Osteoblast (primary cell): ENCODE measurements at regions not wholly inside any gene's neighbourhood (a gene's known extent, or its start where the extent isn't known, plus 50 kb on each side); places are given as distances from the start of the nearest gene placed in this dataset.

Experiments used
- DNase-seq: peaks from one replicate; pipeline ENCODE4 v3.0.0; 2011; ENCODE audit warnings: low spot score, mixed read lengths; ENCODE audit not compliant: insufficient read length; ENCODE audit errors: missing footprints
- H2AFZ ChIP-seq: 2 replicates; pipeline ENCODE4 v1.6.0; 2011; ENCODE audit warnings: mild to moderate bottlenecking, low read length
- H3K27ac ChIP-seq: 2 replicates; pipeline ENCODE4 v1.5.1; 2011; ENCODE audit warnings: mild to moderate bottlenecking, low read depth, low read length, moderate library complexity
- H3K27me3 ChIP-seq: 2 replicates; pipeline ENCODE4 v1.6.0; 2012; ENCODE audit warnings: mild to moderate bottlenecking, control low read depth, inconsistent platforms, low read length, moderate library complexity; ENCODE audit not compliant: insufficient read depth
- H3K36me3 ChIP-seq: 2 replicates; pipeline ENCODE4 v1.5.1; 2011; ENCODE audit warnings: mild to moderate bottlenecking, low read length, control low read depth, moderate library complexity; ENCODE audit not compliant: insufficient read depth
- H3K4me1 ChIP-seq: 2 replicates; pipeline ENCODE4 v1.5.1; 2011; ENCODE audit warnings: mild to moderate bottlenecking, low read length, control low read depth, moderate library complexity; ENCODE audit not compliant: insufficient read depth
- H3K4me2 ChIP-seq: 2 replicates; pipeline ENCODE4 v1.6.0; 2011; ENCODE audit warnings: mild to moderate bottlenecking, low read length; ENCODE audit not compliant: insufficient read depth
- H3K4me3 ChIP-seq: fragments of 200-600 bp; sonication (generic); 3 replicates; pipeline ENCODE4 v1.5.1; 2012; ENCODE audit warnings: mild to moderate bottlenecking, low read length, inconsistent platforms; ENCODE audit not compliant: insufficient read depth
- H3K79me2 ChIP-seq: 2 replicates; pipeline ENCODE4 v1.6.0; 2012; ENCODE audit warnings: mild to moderate bottlenecking, low read length, control low read depth, inconsistent platforms; ENCODE audit not compliant: insufficient read depth
- H3K9me3 ChIP-seq: 2 replicates; pipeline ENCODE4 v1.5.1; 2011; ENCODE audit warnings: low read depth, low read length, control low read depth
- H4K20me1 ChIP-seq: 2 replicates; pipeline ENCODE4 v1.6.0; 2012; ENCODE audit warnings: mild to moderate bottlenecking, low read length, control low read depth; ENCODE audit not compliant: insufficient read depth
- CTCF ChIP-seq: IDR thresholded peaks from 2 replicates; pipeline ENCODE4 v1.5.1; 2011; ENCODE audit warnings: mild to moderate bottlenecking, low read depth, low read length, moderate library complexity; ENCODE audit errors: extremely low read depth

DNA sequence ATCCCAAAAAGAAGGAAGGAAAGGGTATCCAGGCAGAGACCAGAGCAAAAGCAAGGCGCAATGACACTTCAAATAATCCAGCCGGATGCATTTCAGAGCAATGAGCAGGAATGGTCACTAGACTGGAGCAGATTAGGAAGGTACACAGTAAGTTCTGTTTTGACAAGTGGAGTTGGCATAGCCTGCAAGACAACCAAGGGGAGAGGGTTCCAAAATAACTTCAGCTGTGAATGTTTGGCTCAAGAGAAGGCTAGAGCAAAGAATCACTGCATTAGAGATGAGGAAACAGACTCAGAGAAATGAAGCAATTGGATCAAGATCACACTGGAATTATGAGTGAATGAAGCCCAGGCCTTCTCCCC is 90.0 kb upstream of the EGFL6 start:
- Histone ChIP-seq H3K4me1 (peaks cover 3% of the 10 kb centered on the region), H3K27me3 (peaks cover 3% of the 10 kb centered on the region), H3K27ac (no peak overlapping the region), H3K4me3 (no peak overlapping the region), H3K9me3 (no peaks in the 10 kb centered on the region), H3K79me2 (no peaks in the 10 kb centered on the region), H2AFZ (no peak overlapping the region), H3K4me2 (no peak overlapping the region), H3K36me3 (no peaks in the 10 kb centered on the region), H4K20me1 (no peaks in the 10 kb centered on the region)
- TF ChIP-seq CTCF = no peak
- no peak for DNase-seq

- no peaks in the 10 kb centered on the region for H3K36me3 ChIP-seq
- peaks cover 3% of the 10 kb centered on the region for H3K27me3 ChIP-seq
- H3K4me3 ChIP-seq = no peak overlapping the region
- no peak for TF ChIP-seq CTCF
- H3K4me2 ChIP-seq = no peak overlapping the region
- DNase-seq = no peak
- no peaks in the 10 kb centered on the region for H4K20me1 ChIP-seq
- no peaks in the 10 kb centered on the region for H3K9me3 ChIP-seq
- H3K79me2 ChIP-seq = no peaks in the 10 kb centered on the region
- no peak overlapping the region for H3K27ac ChIP-seq
- H2AFZ ChIP-seq = no peak overlapping the region
- peaks cover 3% of the 10 kb centered on the region for H3K4me1 ChIP-seq
Measured at GRCh38 chrX:13478740-13479451, 90.5 kb upstream of the EGFL6 start.

GRCh38 chrX:13476384-13476783 is 93.0 kb upstream of the EGFL6 start:
- Histone ChIP-seq H3K4me2 (no peak overlapping the region), H3K36me3 (no peaks in the 10 kb centered on the region), H3K4me3 (no peak overlapping the region), H3K9me3 (no peaks in the 10 kb centered on the region), H2AFZ (no peak overlapping the region), H3K27me3 (peaks cover 3% of the 10 kb centered on the region), H4K20me1 (no peaks in the 10 kb centered on the region), H3K79me2 (no peaks in the 10 kb centered on the region), H3K4me1 (peaks cover 10% of the 10 kb centered on the region), H3K27ac (no peak overlapping the region)
- TF ChIP-seq CTCF = no peak
- no peak for DNase-seq

GRCh38 chrX:13474164-13474516 is 95.3 kb upstream of the EGFL6 start:
- Histone ChIP-seq H3K4me1 (peaks cover 21% of the 10 kb centered on the region), H3K36me3 (no peaks in the 10 kb centered on the region), H3K79me2 (no peaks in the 10 kb centered on the region), H3K4me2 (peak overlapping the region; percentile 71), H3K27ac (peak overlapping the region; percentile 69), H3K9me3 (no peaks in the 10 kb centered on the region), H3K4me3 (peak overlapping the region; percentile 14), H2AFZ (peak overlapping the region; percentile 67), H3K27me3 (peaks cover 3% of the 10 kb centered on the region), H4K20me1 (no peaks in the 10 kb centered on the region)
- DNase-seq = no peak
- no peak for TF ChIP-seq CTCF
